A549 (cell line): ENCODE measurements at regions not wholly inside any gene's neighbourhood (a gene's known extent, or its start where the extent isn't known, plus 50 kb on each side); places are given as distances from the start of the nearest gene placed in this dataset.

ENCODE experiments used
- ATAC-seq, 2 experiments: fragments of 200-7000 bp in 1 of 2; fragments of >200 bp in 1 of 2; cut with Nextera tagmentation in 1 of 2; cut with Tn5 transposase in 1 of 2; 3 replicates each; pipeline versions ENCODE4 v1.8.0 to v1.9.1; 2018 to 2020; ENCODE audit warnings: mild to moderate bottlenecking in 1 of 2, moderate library complexity in 1 of 2
- CTCF ChIA-PET: fragments of 300-600 bp; sonication (Branson Sonifier 250); formaldehyde crosslinking; extraction: SDS; loops from one replicate; lab custom pipeline; 2021; ENCODE audit warnings: antibody characterized with exemption, inconsistent platforms; lab: Yijun Ruan, JAX
- POLR2A ChIA-PET: fragments of 350-600 bp; formaldehyde crosslinking; extraction: SDS; loops from one replicate; lab custom pipeline; 2021; ENCODE audit warnings: antibody characterized with exemption, inconsistent platforms; lab: Yijun Ruan, JAX
- DNase-seq, 2 experiments: peaks; one replicate each; pipeline versions ENCODE4 v3.0.0 to v3.0.0-alpha.2; 2011 to 2016; ENCODE audit warnings: low read depth in 1 of 2, low spot score in 1 of 2
- FAIRE-seq: peaks from 2 replicates; lab custom pipeline; 2011; peaks lifted over from hg19 to GRCh38; lab: Jason Lieb, UNC
- H3K27ac ChIP-seq, 2 experiments: fragments of >200 bp; sonication (Bioruptor Twin); formaldehyde crosslinking; 3 replicates each; pipeline ENCODE4 v1.5.1; 2016 to 2017
- H3K4me1 ChIP-seq: fragments of >200 bp; sonication (Bioruptor Twin); formaldehyde crosslinking; 3 replicates; pipeline ENCODE4 v1.6.1; 2016
- H3K4me2 ChIP-seq: fragments of >200 bp; sonication (Bioruptor Twin); formaldehyde crosslinking; 3 replicates; pipeline ENCODE4 v1.6.1; 2016
- H3K4me3 ChIP-seq: fragments of >200 bp; sonication (Bioruptor Twin); formaldehyde crosslinking; 3 replicates; pipeline ENCODE4 v1.5.1; 2016
- H3K9me3 ChIP-seq: fragments of >200 bp; sonication (Bioruptor Twin); formaldehyde crosslinking; 3 replicates; pipeline ENCODE4 v1.6.1; 2016
- CHD2 ChIP-seq: fragments of 150-350 bp; IDR thresholded peaks from 2 replicates; pipeline ENCODE4 v1.6.1; 2014; ENCODE audit warnings: low read length; ENCODE audit not compliant: partially characterized antibody
- CTCF ChIP-seq: fragments of >200 bp; sonication (Bioruptor Twin); formaldehyde crosslinking; IDR thresholded peaks from 3 replicates; pipeline ENCODE4 v1.5.1; 2016
- EP300 ChIP-seq, 2 experiments: fragments of >200 bp; sonication (Bioruptor Twin); formaldehyde crosslinking; IDR thresholded peaks; 2 replicates in 1 of 2; 3 replicates in 1 of 2; pipeline ENCODE4 v1.6.1; 2016 to 2017
- ESRRA ChIP-seq: fragments of 150-350 bp; IDR thresholded peaks from 2 replicates; pipeline ENCODE4 v1.6.1; 2014; ENCODE audit warnings: mild to moderate bottlenecking, low read length, borderline replicate concordance
- FOSB ChIP-seq: fragments of 250-450 bp; sonication (Bioruptor Pico); IDR thresholded peaks from 2 replicates; pipeline ENCODE4 v1.5.0; 2020; ENCODE audit warnings: mild to moderate bottlenecking, moderate library complexity
- FOSL2 ChIP-seq, 2 experiments: fragments of 450-650 bp in 1 of 2; fragments of >200 bp in 1 of 2; sonication (Bioruptor Twin) in 1 of 2; formaldehyde crosslinking; IDR thresholded peaks; 2 replicates each; pipeline versions ENCODE4 v1.5.0 to v1.6.1; 2016 to 2020; ENCODE audit warnings: mild to moderate bottlenecking in 1 of 2, moderate library complexity in 1 of 2
- FOXS1 ChIP-seq: fragments of 250-450 bp; sonication (Bioruptor Pico); IDR thresholded peaks from 2 replicates; pipeline ENCODE4 v1.5.0; 2020; ENCODE audit warnings: mild to moderate bottlenecking, moderate library complexity
- HDAC2 ChIP-seq: fragments of 200-600 bp; sonication (generic); IDR thresholded peaks from 2 replicates; pipeline ENCODE4 v1.6.1; 2016
- HEYL ChIP-seq: fragments of 250-450 bp; sonication (Bioruptor Pico); IDR thresholded peaks from 2 replicates; pipeline ENCODE4 v1.8.0; 2021; ENCODE audit warnings: mild to moderate bottlenecking, moderate library complexity
- HMGXB4 ChIP-seq: fragments of 250-450 bp; sonication (Bioruptor Pico); IDR thresholded peaks from 2 replicates; pipeline ENCODE4 v1.5.0; 2021; ENCODE audit warnings: mild to moderate bottlenecking, moderate library complexity, borderline replicate concordance
- HOXA7 ChIP-seq: fragments of 250-450 bp; sonication (Bioruptor Pico); IDR thresholded peaks from 2 replicates; pipeline ENCODE4 v1.5.0; 2020; ENCODE audit warnings: mild to moderate bottlenecking, moderate library complexity
- HOXB13 ChIP-seq: fragments of 250-450 bp; sonication (Bioruptor Pico); IDR thresholded peaks from 2 replicates; pipeline ENCODE4 v1.5.0; 2020; ENCODE audit warnings: low read depth, mild to moderate bottlenecking, moderate library complexity
- JUNB ChIP-seq: fragments of >200 bp; sonication (Bioruptor Twin); formaldehyde crosslinking; IDR thresholded peaks from 2 replicates; pipeline ENCODE4 v1.6.1; 2016
- KDM1A ChIP-seq: fragments of 200-600 bp; sonication (generic); IDR thresholded peaks from 2 replicates; pipeline ENCODE4 v1.6.1; 2016; ENCODE audit warnings: low read depth, mild to moderate bottlenecking
- MAZ ChIP-seq: fragments of 150-350 bp; IDR thresholded peaks from 2 replicates; pipeline ENCODE4 v1.6.1; 2014; ENCODE audit warnings: antibody characterized with exemption, low read depth, low read length, borderline replicate concordance
- NR3C1 ChIP-seq: fragments of >200 bp; sonication (Bioruptor Twin); formaldehyde crosslinking; IDR thresholded peaks from 3 replicates; pipeline ENCODE4 v1.6.1; 2017
- POLR2A ChIP-seq: IDR thresholded peaks from 2 replicates; pipeline ENCODE4 v1.6.1; 2012; ENCODE audit warnings: mild to moderate bottlenecking, low read length
- RFX5 ChIP-seq: fragments of 450-650 bp; IDR thresholded peaks from 2 replicates; pipeline ENCODE4 v1.7.1; 2014; ENCODE audit warnings: antibody characterized with exemption, mild to moderate bottlenecking, moderate library complexity
- TP53 ChIP-seq: fragments of 250-450 bp; sonication (Bioruptor Pico); IDR thresholded peaks from 2 replicates; pipeline ENCODE4 v1.5.0; 2021; ENCODE audit warnings: mild to moderate bottlenecking, moderate library complexity
- ZC3H11A ChIP-seq: fragments of 450-650 bp; IDR thresholded peaks from 2 replicates; pipeline ENCODE4 v1.6.1; 2014; ENCODE audit warnings: antibody characterized with exemption, mild to moderate bottlenecking
- ZNF302 ChIP-seq: fragments of 250-450 bp; sonication (Bioruptor Pico); IDR thresholded peaks from 2 replicates; pipeline ENCODE4 v1.9.0; 2021; ENCODE audit warnings: inconsistent platforms, mild to moderate bottlenecking, moderate library complexity
- WGBS: methylation state at CpG from one replicate; pipeline ENCODE4 v1.1.6; 2017; ENCODE audit errors: missing lambda C conversion rate; 5-methylcytosine and 5-hydroxymethylcytosine counted together
- TF ChIP-seq, protein P1 (sequence below): fragments of 200-600 bp; sonication (generic); IDR thresholded peaks from 2 replicates; pipeline ENCODE4 v1.6.1; 2016; ENCODE audit warnings: antibody characterized with exemption, mild to moderate bottlenecking, moderate library complexity
- TF ChIP-seq, protein P2 (sequence below): fragments of 250-450 bp; sonication (Bioruptor Pico); IDR thresholded peaks from 2 replicates; pipeline ENCODE4 v1.5.0; 2020; ENCODE audit warnings: low read depth, mild to moderate bottlenecking, moderate library complexity
- TF ChIP-seq, protein P3 (sequence below): IDR thresholded peaks from 2 replicates; pipeline ENCODE4 v1.6.1; 2012; ENCODE audit warnings: low read depth, borderline replicate concordance

DNA sequence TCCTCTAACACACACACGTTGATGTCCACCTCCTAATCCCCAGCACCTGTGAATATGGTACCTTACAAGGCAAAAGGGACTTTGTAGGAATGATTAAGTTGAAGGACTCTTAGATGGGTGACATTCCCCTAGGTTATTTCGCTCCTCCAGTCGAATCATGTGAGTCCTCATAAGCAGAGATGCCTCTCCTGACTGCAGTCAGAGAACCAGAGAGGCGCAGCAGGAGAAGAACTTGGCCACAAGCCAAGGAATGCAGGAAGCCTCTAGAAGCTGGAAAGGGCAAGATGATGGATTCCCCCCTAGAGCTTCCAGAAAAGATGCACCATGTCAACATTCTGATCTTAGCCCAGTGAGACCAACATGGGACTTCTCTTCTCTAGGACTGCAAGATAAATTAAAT lies 133.1 kb upstream of the PTPRT start:
- H3K4me2 ChIP-seq, result no peak overlapping the region
- DNase-seq (peak in 1 of 2 experiments; percentile 10), FAIRE-seq (no peak), ATAC-seq (no peak)
- no peaks in the 10 kb centered on the region for H3K4me1 ChIP-seq
- H3K4me3 ChIP-seq, result no peak overlapping the region
- H3K27ac ChIP-seq, result no peak overlapping the region
- whole genome bisulfite sequencing, result 2% methylated on average over 4 of the region's 4 CpGs
- no peaks in the 10 kb centered on the region for H3K9me3 ChIP-seq
- TF ChIP-seq EP300 (IDR thresholded peaks at IDR 0.05) (no peak), ESRRA (no peak), CTCF (no peak), ZC3H11A (no peak)
- ChIA-PET CTCF (no interaction called here), POLR2A (no interaction called here)

DNA sequence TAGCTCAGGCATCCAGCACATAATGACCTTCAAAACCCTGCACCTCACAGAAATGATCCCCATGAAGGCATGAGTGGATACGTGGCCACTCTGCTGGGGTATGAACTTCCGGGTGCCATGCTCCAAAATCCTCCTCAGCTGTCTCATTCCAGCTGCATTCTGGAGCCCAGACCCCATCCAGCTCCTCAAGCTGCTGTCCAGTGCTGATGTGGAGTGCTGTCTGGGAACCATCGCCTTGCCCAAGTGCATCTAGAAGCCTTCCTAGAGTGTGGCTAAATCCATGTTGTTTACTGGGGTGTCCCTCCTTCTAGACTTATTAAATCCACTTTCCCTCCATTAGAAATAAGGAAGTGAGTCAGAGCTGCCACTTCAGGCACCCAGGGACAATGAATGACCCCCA lies 130.8 kb upstream of the PTPRT start:
- no peak overlapping the region for H3K4me2 ChIP-seq
- DNase-seq (no peak), ATAC-seq (no peak), FAIRE-seq (no peak)
- ChIA-PET POLR2A (no interaction called here), CTCF (no interaction called here)
- TF ChIP-seq HOXA7 (CRISPR knock-in tag) (no peak), FOSL2 (IDR thresholded peaks at IDR 0.05) (no peak), FOSL2 (CRISPR knock-in tag; IDR thresholded peaks at IDR 0.05) (no peak), ZNF302 (CRISPR knock-in tag) (no peak)
- TF ChIP-seq, protein P1, sequence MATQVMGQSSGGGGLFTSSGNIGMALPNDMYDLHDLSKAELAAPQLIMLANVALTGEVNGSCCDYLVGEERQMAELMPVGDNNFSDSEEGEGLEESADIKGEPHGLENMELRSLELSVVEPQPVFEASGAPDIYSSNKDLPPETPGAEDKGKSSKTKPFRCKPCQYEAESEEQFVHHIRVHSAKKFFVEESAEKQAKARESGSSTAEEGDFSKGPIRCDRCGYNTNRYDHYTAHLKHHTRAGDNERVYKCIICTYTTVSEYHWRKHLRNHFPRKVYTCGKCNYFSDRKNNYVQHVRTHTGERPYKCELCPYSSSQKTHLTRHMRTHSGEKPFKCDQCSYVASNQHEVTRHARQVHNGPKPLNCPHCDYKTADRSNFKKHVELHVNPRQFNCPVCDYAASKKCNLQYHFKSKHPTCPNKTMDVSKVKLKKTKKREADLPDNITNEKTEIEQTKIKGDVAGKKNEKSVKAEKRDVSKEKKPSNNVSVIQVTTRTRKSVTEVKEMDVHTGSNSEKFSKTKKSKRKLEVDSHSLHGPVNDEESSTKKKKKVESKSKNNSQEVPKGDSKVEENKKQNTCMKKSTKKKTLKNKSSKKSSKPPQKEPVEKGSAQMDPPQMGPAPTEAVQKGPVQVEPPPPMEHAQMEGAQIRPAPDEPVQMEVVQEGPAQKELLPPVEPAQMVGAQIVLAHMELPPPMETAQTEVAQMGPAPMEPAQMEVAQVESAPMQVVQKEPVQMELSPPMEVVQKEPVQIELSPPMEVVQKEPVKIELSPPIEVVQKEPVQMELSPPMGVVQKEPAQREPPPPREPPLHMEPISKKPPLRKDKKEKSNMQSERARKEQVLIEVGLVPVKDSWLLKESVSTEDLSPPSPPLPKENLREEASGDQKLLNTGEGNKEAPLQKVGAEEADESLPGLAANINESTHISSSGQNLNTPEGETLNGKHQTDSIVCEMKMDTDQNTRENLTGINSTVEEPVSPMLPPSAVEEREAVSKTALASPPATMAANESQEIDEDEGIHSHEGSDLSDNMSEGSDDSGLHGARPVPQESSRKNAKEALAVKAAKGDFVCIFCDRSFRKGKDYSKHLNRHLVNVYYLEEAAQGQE, result peak; percentile 73
- no peaks in the 10 kb centered on the region for H3K9me3 ChIP-seq
- H3K27ac ChIP-seq, result no peak overlapping the region
- no peaks in the 10 kb centered on the region for H3K4me1 ChIP-seq
- H3K4me3 ChIP-seq, result no peak overlapping the region
- WGBS, result 5% methylated on average over 3 of the region's 3 CpGs

GRCh38 chr20:43318755-43319297 lies 129.1 kb upstream of the PTPRT start:
- DNase-seq (no peak), ATAC-seq (no peak), FAIRE-seq (no peak)
- H3K9me3 ChIP-seq, result no peaks in the 10 kb centered on the region
- no peak overlapping the region for H3K4me3 ChIP-seq
- H3K4me2 ChIP-seq, result no peak overlapping the region
- ChIA-PET POLR2A (no interaction called here), CTCF (interaction anchor here (0.5 kb wide), 1 partner anchor 48 kb away, joined by 3 read pairs; no protein-coding TSS in a partner anchor)
- WGBS, result 20% methylated on average over 5 of the region's 5 CpGs
- H3K4me1 ChIP-seq, result no peaks in the 10 kb centered on the region
- no peak for TF ChIP-seq TP53 (CRISPR knock-in tag)
- no peak for TF ChIP-seq FOSB (CRISPR knock-in tag)
- no peak for TF ChIP-seq RFX5
- TF ChIP-seq, protein P2, sequence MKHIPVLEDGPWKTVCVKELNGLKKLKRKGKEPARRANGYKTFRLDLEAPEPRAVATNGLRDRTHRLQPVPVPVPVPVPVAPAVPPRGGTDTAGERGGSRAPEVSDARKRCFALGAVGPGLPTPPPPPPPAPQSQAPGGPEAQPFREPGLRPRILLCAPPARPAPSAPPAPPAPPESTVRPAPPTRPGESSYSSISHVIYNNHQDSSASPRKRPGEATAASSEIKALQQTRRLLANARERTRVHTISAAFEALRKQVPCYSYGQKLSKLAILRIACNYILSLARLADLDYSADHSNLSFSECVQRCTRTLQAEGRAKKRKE (CRISPR knock-in tag), result no peak
- no peak for TF ChIP-seq POLR2A
- no peak for TF ChIP-seq KDM1A
- no peak for TF ChIP-seq HDAC2
- no peak for TF ChIP-seq MAZ
- TF ChIP-seq HEYL (CRISPR knock-in tag), result no peak
- TF ChIP-seq ZC3H11A, result no peak
- TF ChIP-seq FOXS1 (CRISPR knock-in tag), result no peak
- TF ChIP-seq HOXB13 (CRISPR knock-in tag), result no peak
- TF ChIP-seq NR3C1, result no peak
- no peak for TF ChIP-seq HOXA7 (CRISPR knock-in tag)
- TF ChIP-seq, protein P3, sequence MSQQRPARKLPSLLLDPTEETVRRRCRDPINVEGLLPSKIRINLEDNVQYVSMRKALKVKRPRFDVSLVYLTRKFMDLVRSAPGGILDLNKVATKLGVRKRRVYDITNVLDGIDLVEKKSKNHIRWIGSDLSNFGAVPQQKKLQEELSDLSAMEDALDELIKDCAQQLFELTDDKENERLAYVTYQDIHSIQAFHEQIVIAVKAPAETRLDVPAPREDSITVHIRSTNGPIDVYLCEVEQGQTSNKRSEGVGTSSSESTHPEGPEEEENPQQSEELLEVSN, result no peak
- TF ChIP-seq JUNB, result no peak
- no peak for TF ChIP-seq CHD2
- no peak for TF ChIP-seq HMGXB4 (CRISPR knock-in tag)
- no peak overlapping the region for H3K27ac ChIP-seq
